ENCODE measurements at regions not wholly inside any gene's neighbourhood (a gene's known extent, or its start where the extent isn't known, plus 50 kb on each side); places are given as distances from the start of the nearest gene placed in this dataset.
A peak's percentile ranks its signal among the peaks of the same experiment; 100 is the strongest.

- DNase-seq (ENCODE audit: low read depth, low spot score) = no peak
- Histone ChIP-seq H3K36me3 (ENCODE audit: insufficient read depth, insufficient read length, low read length) (no peaks in the 10 kb centered on the region), H3K4me1 (ENCODE audit: insufficient read depth, insufficient read length) (peaks cover 4% of the 10 kb centered on the region), H3K27me3 (ENCODE audit: insufficient read depth, insufficient read length) (no peaks in the 10 kb centered on the region), H3K4me3 (ENCODE audit: insufficient read length, low read depth) (no peak overlapping the region), H3K9me3 (ENCODE audit: insufficient read depth, low read length) (peaks cover 9% of the 10 kb centered on the region), H3K9ac (ENCODE audit: insufficient read length, low read depth) (no peak overlapping the region)
- TF ChIP-seq SUZ12 (IDR thresholded peaks at IDR 0.05; ENCODE audit: extremely low read depth, insufficient read depth, insufficient read length) (no peak), ZNF274 (IDR thresholded peaks at IDR 0.05; ENCODE audit: low read depth, low read length) (no peak), YY1 (IDR thresholded peaks at IDR 0.05; ENCODE audit: insufficient read depth, insufficient read length) (no peak)
These were observed 106.2 kb upstream of the BACH2 start for GRCh38 chr6:90402831-90403192.

GRCh38 chr6:90401933-90402830 lies 105.5 kb upstream of the BACH2 start:
- no peaks in the 10 kb centered on the region for H3K27me3 ChIP-seq (ENCODE audit: insufficient read depth, insufficient read length)
- no peak overlapping the region for H3K9ac ChIP-seq (ENCODE audit: insufficient read length, low read depth)
- peaks cover 4% of the 10 kb centered on the region for H3K4me1 ChIP-seq (ENCODE audit: insufficient read depth, insufficient read length)
- DNase-seq (ENCODE audit: low read depth, low spot score) = no peak
- no peak overlapping the region for H3K4me3 ChIP-seq (ENCODE audit: insufficient read length, low read depth)
- H3K9me3 ChIP-seq (ENCODE audit: insufficient read depth, low read length) = 0 out of 2 replicates have a peak, but pooled peaks cover 3% of the 10 kb centered on the region
- H3K36me3 ChIP-seq (ENCODE audit: insufficient read depth, insufficient read length, low read length) = no peaks in the 10 kb centered on the region
- no peak for TF ChIP-seq ZNF274 (IDR thresholded peaks at IDR 0.05; ENCODE audit: low read depth, low read length)
- no peak for TF ChIP-seq YY1 (IDR thresholded peaks at IDR 0.05; ENCODE audit: insufficient read depth, insufficient read length)
- TF ChIP-seq SUZ12 (IDR thresholded peaks at IDR 0.05; ENCODE audit: extremely low read depth, insufficient read depth, insufficient read length) = no peak

GRCh38 chr6:90399970-90400369 lies 103.3 kb upstream of the BACH2 start:
- no peak for TF ChIP-seq SUZ12 (IDR thresholded peaks at IDR 0.05; ENCODE audit: extremely low read depth, insufficient read depth, insufficient read length)
- no peak for TF ChIP-seq ZNF274 (IDR thresholded peaks at IDR 0.05; ENCODE audit: low read depth, low read length)
- no peak for TF ChIP-seq YY1 (IDR thresholded peaks at IDR 0.05; ENCODE audit: insufficient read depth, insufficient read length)
- no peaks in the 10 kb centered on the region for H3K36me3 ChIP-seq (ENCODE audit: insufficient read depth, insufficient read length, low read length)
- H3K4me3 ChIP-seq (ENCODE audit: insufficient read length, low read depth) = no peak overlapping the region
- DNase-seq (ENCODE audit: low read depth, low spot score) = no peak
- H3K9me3 ChIP-seq (ENCODE audit: insufficient read depth, low read length) = no peaks in the 10 kb centered on the region
- H3K27me3 ChIP-seq (ENCODE audit: insufficient read depth, insufficient read length) = no peaks in the 10 kb centered on the region
- no peak overlapping the region for H3K9ac ChIP-seq (ENCODE audit: insufficient read length, low read depth)
- peaks cover 4% of the 10 kb centered on the region for H3K4me1 ChIP-seq (ENCODE audit: insufficient read depth, insufficient read length)

- TF ChIP-seq ZNF274 (IDR thresholded peaks at IDR 0.05; ENCODE audit: low read depth, low read length) = no peak
- no peak for TF ChIP-seq SUZ12 (IDR thresholded peaks at IDR 0.05; ENCODE audit: extremely low read depth, insufficient read depth, insufficient read length)
- no peak for TF ChIP-seq YY1 (IDR thresholded peaks at IDR 0.05; ENCODE audit: insufficient read depth, insufficient read length)
- DNase-seq (ENCODE audit: low read depth, low spot score) = no peak
- Histone ChIP-seq H3K36me3 (ENCODE audit: insufficient read depth, insufficient read length, low read length) (no peaks in the 10 kb centered on the region), H3K27me3 (ENCODE audit: insufficient read depth, insufficient read length) (no peaks in the 10 kb centered on the region), H3K9me3 (ENCODE audit: insufficient read depth, low read length) (no peaks in the 10 kb centered on the region), H3K9ac (ENCODE audit: insufficient read length, low read depth) (no peak overlapping the region), H3K4me3 (ENCODE audit: insufficient read length, low read depth) (no peak overlapping the region), H3K4me1 (ENCODE audit: insufficient read depth, insufficient read length) (peaks cover under 1% of the 10 kb centered on the region)
These were observed 101.5 kb upstream of the BACH2 start for GRCh38 chr6:90397929-90398674.

- no peak overlapping the region for H3K4me3 ChIP-seq (ENCODE audit: insufficient read length, low read depth)
- no peaks in the 10 kb centered on the region for H3K27me3 ChIP-seq (ENCODE audit: insufficient read depth, insufficient read length)
- TF ChIP-seq SUZ12 (IDR thresholded peaks at IDR 0.05; ENCODE audit: extremely low read depth, insufficient read depth, insufficient read length) = no peak
- no peak for TF ChIP-seq ZNF274 (IDR thresholded peaks at IDR 0.05; ENCODE audit: low read depth, low read length)
- TF ChIP-seq YY1 (IDR thresholded peaks at IDR 0.05; ENCODE audit: insufficient read depth, insufficient read length) = no peak
These were observed 100.4 kb upstream of the BACH2 start for GRCh38 chr6:90397047-90397446.

GRCh38 chr6:90393232-90393884 lies 96.7 kb upstream of the BACH2 start:
- Histone ChIP-seq H3K4me1 (ENCODE audit: insufficient read depth, insufficient read length) (no peaks in the 10 kb centered on the region), H3K36me3 (ENCODE audit: insufficient read depth, insufficient read length, low read length) (no peaks in the 10 kb centered on the region), H3K9me3 (ENCODE audit: insufficient read depth, low read length) (no peaks in the 10 kb centered on the region), H3K4me3 (ENCODE audit: insufficient read length, low read depth) (no peak overlapping the region), H3K27me3 (ENCODE audit: insufficient read depth, insufficient read length) (no peaks in the 10 kb centered on the region), H3K9ac (ENCODE audit: insufficient read length, low read depth) (no peak overlapping the region)
- TF ChIP-seq ZNF274 (IDR thresholded peaks at IDR 0.05; ENCODE audit: low read depth, low read length) (no peak), YY1 (IDR thresholded peaks at IDR 0.05; ENCODE audit: insufficient read depth, insufficient read length) (no peak), SUZ12 (IDR thresholded peaks at IDR 0.05; ENCODE audit: extremely low read depth, insufficient read depth, insufficient read length) (no peak)
- DNase-seq (ENCODE audit: low read depth, low spot score) = peak; percentile 51

More at GRCh38 chr6:90397047-90397446, 100.4 kb upstream of the BACH2 start:
- Histone ChIP-seq H3K9me3 (ENCODE audit: insufficient read depth, low read length) (no peaks in the 10 kb centered on the region), H3K9ac (ENCODE audit: insufficient read length, low read depth) (no peak overlapping the region), H3K36me3 (ENCODE audit: insufficient read depth, insufficient read length, low read length) (no peaks in the 10 kb centered on the region), H3K4me1 (ENCODE audit: insufficient read depth, insufficient read length) (no peaks in the 10 kb centered on the region)
- no peak for DNase-seq (ENCODE audit: low read depth, low spot score)
